OCI-LY1 (cell line): ENCODE measurements at regions not wholly inside any gene's neighbourhood (a gene's known extent, or its start where the extent isn't known, plus 50 kb on each side); places are given as distances from the start of the nearest gene placed in this dataset.
"Not testable (repeated sequence)": the region's sequence is repeated elsewhere in the genome, so short reads cannot be mapped to it uniquely, and the experiment has no call there.

Source experiments
- H2AFZ ChIP-seq: fragments of 200-600 bp; sonication (generic), shearing (Covaris generic); 2 replicates; pipeline ENCODE4 v1.6.0; 2014; ENCODE audit warnings: antibody characterized with exemption, mild to moderate bottlenecking, low read length
- H3F3A ChIP-seq: fragments of 200-600 bp; sonication (generic), shearing (Covaris generic); 2 replicates; pipeline ENCODE4 v1.6.0; 2014; ENCODE audit warnings: mild to moderate bottlenecking, antibody characterized with exemption, low read length, moderate library complexity; ENCODE audit not compliant: insufficient read depth
- H3K27ac ChIP-seq: fragments of 200-600 bp; sonication (generic); 2 replicates; pipeline ENCODE4 v1.5.1; 2014; ENCODE audit warnings: low read length, mixed run types, mild to moderate bottlenecking, low read depth; ENCODE audit not compliant: poor library complexity, severe bottlenecking
- H3K27me3 ChIP-seq: fragments of 200-600 bp; sonication (generic); 2 replicates; pipeline ENCODE4 v1.6.0; 2014; ENCODE audit warnings: antibody characterized with exemption, mild to moderate bottlenecking, low read length, moderate library complexity; ENCODE audit not compliant: insufficient read depth
- H3K36me3 ChIP-seq: fragments of 200-600 bp; sonication (generic); 2 replicates; pipeline ENCODE4 v1.6.1; 2014; ENCODE audit warnings: mild to moderate bottlenecking, antibody characterized with exemption, low read length, moderate library complexity, mixed read lengths; ENCODE audit not compliant: insufficient read depth
- H3K4me1 ChIP-seq: fragments of 200-600 bp; sonication (generic); 2 replicates; pipeline ENCODE4 v1.5.1; 2014; ENCODE audit warnings: mild to moderate bottlenecking, low read length, moderate library complexity; ENCODE audit not compliant: insufficient read depth, severe bottlenecking
- H3K4me2 ChIP-seq: fragments of 200-600 bp; sonication (generic), shearing (Covaris generic); 2 replicates; pipeline ENCODE4 v1.6.1; 2014; ENCODE audit warnings: low read length
- H3K4me3 ChIP-seq: fragments of 200-600 bp; sonication (generic); 2 replicates; pipeline ENCODE4 v1.5.1; 2014; ENCODE audit warnings: low read length, low read depth, mild to moderate bottlenecking, mixed read lengths; ENCODE audit not compliant: poor library complexity, severe bottlenecking
- H3K79me2 ChIP-seq: fragments of 200-600 bp; shearing (Covaris generic); 2 replicates; pipeline ENCODE4 v1.6.1; 2016; ENCODE audit warnings: mixed run types, low read length, mixed read lengths; ENCODE audit not compliant: insufficient read depth
- H3K9ac ChIP-seq: fragments of 200-600 bp; sonication (generic), shearing (Covaris generic); 2 replicates; pipeline ENCODE4 v1.6.1; 2014; ENCODE audit warnings: mild to moderate bottlenecking, low read length, mixed read lengths
- H3K9me2 ChIP-seq: fragments of 200-600 bp; sonication (generic), shearing (Covaris generic); 2 replicates; pipeline ENCODE4 v1.6.1; 2014; ENCODE audit warnings: low read depth, mild to moderate bottlenecking, low read length, mixed read lengths
- H3K9me3 ChIP-seq: fragments of 200-600 bp; shearing (Covaris generic); 2 replicates; pipeline ENCODE4 v1.6.1; 2014; ENCODE audit warnings: low read length, mixed read lengths
- H4K20me1 ChIP-seq: fragments of 200-600 bp; sonication (generic), shearing (Covaris generic); 2 replicates; pipeline ENCODE4 v1.6.0; 2016; ENCODE audit warnings: mild to moderate bottlenecking, low read length; ENCODE audit not compliant: insufficient read depth
- CTCF ChIP-seq: fragments of 200-600 bp; sonication (generic), shearing (Covaris generic); IDR thresholded peaks from 2 replicates; pipeline ENCODE4 v1.5.1; 2017; ENCODE audit warnings: mild to moderate bottlenecking, antibody characterized with exemption, low read length, moderate library complexity, mixed read lengths
- EZH2 ChIP-seq: fragments of 200-600 bp; sonication (generic), shearing (Covaris generic); IDR thresholded peaks from 2 replicates; pipeline ENCODE4 v1.8.0; 2017; ENCODE audit warnings: borderline replicate concordance, mixed run types, mild to moderate bottlenecking, antibody characterized with exemption, low read length, moderate library complexity, mixed read lengths

GRCh38 chr14:27327095-27327494, 729.3 kb upstream of the NOVA1 start:
- Histone ChIP-seq H3K9me3 (0 out of 2 replicates have a peak, but pooled peaks cover 3% of the 10 kb centered on the region), H3F3A (no peaks in the 10 kb centered on the region), H3K4me3 (no peak overlapping the region), H4K20me1 (no peaks in the 10 kb centered on the region), H3K27ac (no peak overlapping the region), H3K4me2 (no peak overlapping the region), H3K79me2 (no peaks in the 10 kb centered on the region), H3K27me3 (no peaks in the 10 kb centered on the region), H3K36me3 (no peaks in the 10 kb centered on the region), H3K9ac (no peak overlapping the region), H3K9me2 (no peaks in the 10 kb centered on the region), H3K4me1 (no peaks in the 10 kb centered on the region), H2AFZ (no peak overlapping the region)
- TF ChIP-seq CTCF (no peak), EZH2 (no peak)

GRCh38 chr14:27338012-27338411, 740.2 kb upstream of the NOVA1 start:
- Histone ChIP-seq H3K4me2 (no peak overlapping the region), H3K79me2 (no peaks in the 10 kb centered on the region), H3K4me1 (no peaks in the 10 kb centered on the region), H3K9me2 (no peaks in the 10 kb centered on the region), H3K27ac (no peak overlapping the region), H3K27me3 (no peaks in the 10 kb centered on the region), H3F3A (no peaks in the 10 kb centered on the region), H3K4me3 (no peak overlapping the region), H3K9ac (no peak overlapping the region), H4K20me1 (no peaks in the 10 kb centered on the region), H3K9me3 (no peaks in the 10 kb centered on the region), H2AFZ (no peak overlapping the region), H3K36me3 (no peaks in the 10 kb centered on the region)
- TF ChIP-seq EZH2: no peak
- no peak for TF ChIP-seq CTCF

- not testable (repeated sequence) for H3K9me2 ChIP-seq, H3K4me2 ChIP-seq, H3K9me3 ChIP-seq, H3K9ac ChIP-seq, H3K4me3 ChIP-seq, H3F3A ChIP-seq, H2AFZ ChIP-seq, H4K20me1 ChIP-seq, H3K27ac ChIP-seq, H3K79me2 ChIP-seq, H3K27me3 ChIP-seq, H3K36me3 ChIP-seq, H3K4me1 ChIP-seq
Measured at GRCh38 chr14:27363036-27363435, 765.2 kb upstream of the NOVA1 start.

- no peaks in the 10 kb centered on the region for H3K9me2 ChIP-seq
- H3K36me3 ChIP-seq: no peaks in the 10 kb centered on the region
- no peak overlapping the region for H3K27ac ChIP-seq
- no peak overlapping the region for H2AFZ ChIP-seq
- H3F3A ChIP-seq: no peaks in the 10 kb centered on the region
- no peak overlapping the region for H3K4me2 ChIP-seq
- no peak overlapping the region for H3K4me3 ChIP-seq
- no peaks in the 10 kb centered on the region for H4K20me1 ChIP-seq
- H3K79me2 ChIP-seq: no peaks in the 10 kb centered on the region
- no peak for TF ChIP-seq EZH2
- TF ChIP-seq CTCF: no peak
- no peak overlapping the region for H3K9ac ChIP-seq
- H3K4me1 ChIP-seq: no peaks in the 10 kb centered on the region
- no peaks in the 10 kb centered on the region for H3K27me3 ChIP-seq
- H3K9me3 ChIP-seq: no peaks in the 10 kb centered on the region
Measured at GRCh38 chr14:27366596-27366995, 768.8 kb upstream of the NOVA1 start.
